Activated CD4-positive, alpha-beta T cell treated with anti-CD3 and anti-CD28 coated beads, Interleukin-2, amount 10 ng/mL, durations not matched to agents 7 days and 5 days (primary cell): ENCODE measurements at regions not wholly inside any gene's neighbourhood (a gene's known extent, or its start where the extent isn't known, plus 50 kb on each side); places are given as distances from the start of the nearest gene placed in this dataset.
"Not testable (repeated sequence)": the region's sequence is repeated elsewhere in the genome, so short reads cannot be mapped to it uniquely, and the experiment has no call there.

ENCODE experiments used
- CTCF ChIA-PET: fragments of 350-600 bp; sonication (Branson Sonifier 250); formaldehyde crosslinking; loops from one replicate; lab custom pipeline; 2021; ENCODE audit warnings: antibody characterized with exemption; lab: Charles Lee
- POLR2A ChIA-PET: fragments of 350-600 bp; sonication (Branson Sonifier 250); formaldehyde crosslinking; loops from one replicate; lab custom pipeline; 2021; ENCODE audit warnings: antibody characterized with exemption; lab: Charles Lee
- DNase-seq: peaks from one replicate; pipeline ENCODE4 v3.0.0-alpha.2; 2020
- H3K27ac Mint-ChIP-seq: one replicate; pipeline ENCODE4 v1.8.0; 2021; ENCODE audit warnings: mild to moderate bottlenecking, moderate library complexity, mixed read lengths
- H3K27me3 Mint-ChIP-seq: one replicate; pipeline ENCODE4 v1.8.0; 2021; ENCODE audit warnings: mixed read lengths
- H3K36me3 Mint-ChIP-seq: one replicate; pipeline ENCODE4 v1.8.0; 2021; ENCODE audit warnings: low read depth, mixed read lengths
- H3K4me1 Mint-ChIP-seq: one replicate; pipeline ENCODE4 v1.8.0; 2021; ENCODE audit warnings: mixed read lengths
- H3K4me3 Mint-ChIP-seq: one replicate; pipeline ENCODE4 v1.8.0; 2021; ENCODE audit warnings: mild to moderate bottlenecking, moderate library complexity, mixed read lengths
- H3K9me3 Mint-ChIP-seq: one replicate; pipeline ENCODE4 v1.8.0; 2021; ENCODE audit warnings: mixed read lengths

- H3K9me3 Mint-ChIP-seq, H3K27ac Mint-ChIP-seq, POLR2A ChIA-PET, H3K27me3 Mint-ChIP-seq, H3K36me3 Mint-ChIP-seq, H3K4me1 Mint-ChIP-seq, DNase-seq, H3K4me3 Mint-ChIP-seq: not testable (repeated sequence)
- CTCF ChIA-PET = interaction anchor here (0.6 kb wide), 1 partner anchor 9 kb away, joined by 3 read pairs; no protein-coding TSS in a partner anchor
Measured at GRCh38 chr5:114844711-114845110, 325.0 kb downstream of the TRIM36 start.

DNA sequence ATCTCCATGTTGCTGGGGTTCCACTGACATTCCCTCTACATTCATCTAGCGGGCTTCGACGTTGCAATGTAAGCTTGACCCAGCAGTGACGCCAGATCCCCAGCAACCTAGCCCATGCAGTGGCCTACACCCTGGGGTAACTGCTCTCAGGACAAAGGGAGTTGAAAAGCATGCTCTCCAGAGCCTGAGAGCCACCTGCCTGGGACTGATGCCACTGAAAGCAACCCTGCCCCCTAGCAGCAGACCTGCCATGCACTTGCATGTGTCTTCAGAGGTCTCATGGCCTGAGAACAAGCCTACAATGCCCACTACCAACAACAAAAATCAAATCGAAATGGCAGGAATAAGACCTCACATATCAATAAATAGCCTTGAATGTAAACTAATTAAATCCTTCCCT lies 330.3 kb downstream of the TRIM36 start:
- Mint-ChIP-seq H3K4me1 (no peaks in the 10 kb centered on the region), H3K27me3 (no peaks in the 10 kb centered on the region), H3K27ac (no peak overlapping the region), H3K4me3 (no peak overlapping the region), H3K9me3 (peaks cover 5% of the 10 kb centered on the region), H3K36me3 (no peaks in the 10 kb centered on the region)
- no peak for DNase-seq
- ChIA-PET CTCF (no interaction called here), POLR2A (no interaction called here)

GRCh38 chr5:114838937-114839336 lies 330.8 kb downstream of the TRIM36 start:
- ChIA-PET POLR2A (no interaction called here), CTCF (no interaction called here)
- H3K27ac Mint-ChIP-seq = no peak overlapping the region
- no peaks in the 10 kb centered on the region for H3K27me3 Mint-ChIP-seq
- no peak for DNase-seq
- H3K4me3 Mint-ChIP-seq = no peak overlapping the region
- no peaks in the 10 kb centered on the region for H3K4me1 Mint-ChIP-seq
- no peaks in the 10 kb centered on the region for H3K36me3 Mint-ChIP-seq
- peaks cover under 1% of the 10 kb centered on the region for H3K9me3 Mint-ChIP-seq

GRCh38 chr5:114830114-114830513 lies 339.6 kb downstream of the TRIM36 start:
- peaks cover 8% of the 10 kb centered on the region for H3K9me3 Mint-ChIP-seq
- ChIA-PET POLR2A (no interaction called here), CTCF (no interaction called here)

DNA sequence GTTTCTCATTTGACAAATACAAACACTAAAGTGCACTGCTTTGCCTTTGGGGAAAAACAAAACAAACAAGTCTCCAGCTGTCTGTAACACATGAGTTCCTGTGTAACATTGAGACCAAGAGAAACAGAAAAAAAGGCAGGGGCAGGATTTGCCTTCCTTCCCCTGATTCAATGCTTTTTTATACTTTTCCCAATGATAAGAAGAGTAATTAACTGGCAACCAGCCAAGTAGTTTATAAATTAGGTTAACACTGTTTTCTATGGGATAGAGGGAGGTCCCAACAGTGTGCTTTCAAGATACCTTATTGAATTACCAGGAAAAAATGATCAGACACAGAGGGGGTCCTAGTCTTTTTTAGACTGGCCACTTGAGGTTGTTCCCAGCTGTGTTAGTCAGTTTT lies 346.8 kb downstream of the TRIM36 start:
- H3K9me3 Mint-ChIP-seq = peaks cover 8% of the 10 kb centered on the region
- no peaks in the 10 kb centered on the region for H3K27me3 Mint-ChIP-seq
- no peaks in the 10 kb centered on the region for H3K4me1 Mint-ChIP-seq
- no peaks in the 10 kb centered on the region for H3K36me3 Mint-ChIP-seq
- no peak overlapping the region for H3K4me3 Mint-ChIP-seq
- no peak overlapping the region for H3K27ac Mint-ChIP-seq
- ChIA-PET POLR2A (interaction anchor here (0.7 kb wide), 1 partner anchor 281 kb away, joined by 6 read pairs; no protein-coding TSS in a partner anchor), CTCF (no interaction called here)
- DNase-seq = no peak

More at GRCh38 chr5:114830114-114830513, 339.6 kb downstream of the TRIM36 start:
- H3K36me3 Mint-ChIP-seq = no peaks in the 10 kb centered on the region
- H3K27me3 Mint-ChIP-seq = no peaks in the 10 kb centered on the region
- no peak for DNase-seq
- no peak overlapping the region for H3K4me3 Mint-ChIP-seq
- H3K27ac Mint-ChIP-seq = no peak overlapping the region
- H3K4me1 Mint-ChIP-seq = no peaks in the 10 kb centered on the region

GRCh38 chr5:114822436-114822835 lies 347.3 kb downstream of the TRIM36 start:
- no peak for DNase-seq
- no peak overlapping the region for H3K27ac Mint-ChIP-seq
- H3K4me1 Mint-ChIP-seq = no peaks in the 10 kb centered on the region
- no peak overlapping the region for H3K4me3 Mint-ChIP-seq
- peaks cover 8% of the 10 kb centered on the region for H3K9me3 Mint-ChIP-seq
- H3K27me3 Mint-ChIP-seq = no peaks in the 10 kb centered on the region
- no peaks in the 10 kb centered on the region for H3K36me3 Mint-ChIP-seq
- ChIA-PET CTCF (no interaction called here), POLR2A (interaction anchor here (0.7 kb wide), 1 partner anchor 281 kb away, joined by 6 read pairs; no protein-coding TSS in a partner anchor)

DNA sequence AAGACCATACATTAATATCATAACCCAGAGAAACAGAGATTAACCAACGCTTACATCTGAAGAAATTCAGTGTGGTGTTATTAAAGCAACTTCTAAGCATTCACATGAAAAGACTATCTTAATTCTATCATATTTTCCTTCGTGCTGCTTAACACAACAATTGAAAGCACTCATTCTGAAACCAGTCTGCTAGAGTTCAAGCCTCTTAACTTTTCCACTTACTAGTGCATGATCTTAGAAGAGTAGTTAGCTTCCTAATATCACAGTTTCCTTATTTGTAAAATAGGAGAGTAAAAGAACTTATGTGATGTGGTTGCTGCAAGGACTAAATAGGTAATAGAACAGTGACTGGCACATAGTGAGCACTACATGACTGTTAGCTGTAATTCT lies 379.3 kb downstream of the TRIM36 start:
- Mint-ChIP-seq H3K4me3 (no peak overlapping the region), H3K27me3 (no peaks in the 10 kb centered on the region), H3K9me3 (no peaks in the 10 kb centered on the region), H3K4me1 (no peaks in the 10 kb centered on the region), H3K36me3 (no peaks in the 10 kb centered on the region), H3K27ac (no peak overlapping the region)
- ChIA-PET CTCF (no interaction called here), POLR2A (no interaction called here)
- no peak for DNase-seq

- H3K4me3 Mint-ChIP-seq = no peak overlapping the region
- H3K27me3 Mint-ChIP-seq = no peaks in the 10 kb centered on the region
Measured at GRCh38 chr5:114789773-114790402, 379.8 kb downstream of the TRIM36 start.

DNA sequence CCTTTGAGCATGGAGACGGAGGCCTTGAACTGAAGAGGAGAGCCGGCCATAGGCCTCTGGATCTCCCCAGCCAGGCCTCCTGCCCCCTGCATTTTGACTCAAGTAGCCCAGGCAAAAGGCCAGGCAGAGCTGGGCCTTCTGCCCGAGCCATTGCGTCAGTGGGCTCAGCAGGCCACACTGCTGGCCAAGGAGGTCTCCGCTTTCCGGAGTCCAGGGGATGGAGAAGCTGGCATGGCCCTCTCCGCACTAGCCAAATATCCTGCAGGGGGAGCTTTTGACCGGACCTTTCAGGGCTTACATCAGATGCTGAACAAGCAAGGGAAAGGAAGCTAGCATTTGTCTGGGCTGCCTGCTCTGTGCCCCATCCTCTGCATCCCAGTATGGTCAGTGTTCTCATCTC lies 386.8 kb downstream of the TRIM36 start:
- H3K36me3 Mint-ChIP-seq = no peaks in the 10 kb centered on the region
- H3K27ac Mint-ChIP-seq = no peak overlapping the region
- H3K4me1 Mint-ChIP-seq = no peaks in the 10 kb centered on the region
- no peak for DNase-seq
- ChIA-PET CTCF (no interaction called here), POLR2A (no interaction called here)
- H3K9me3 Mint-ChIP-seq = no peaks in the 10 kb centered on the region
- H3K4me3 Mint-ChIP-seq = no peak overlapping the region
- H3K27me3 Mint-ChIP-seq = no peaks in the 10 kb centered on the region

More at GRCh38 chr5:114789773-114790402, 379.8 kb downstream of the TRIM36 start:
- no peak overlapping the region for H3K27ac Mint-ChIP-seq
- ChIA-PET POLR2A (no interaction called here), CTCF (no interaction called here)
- H3K36me3 Mint-ChIP-seq = no peaks in the 10 kb centered on the region
- H3K4me1 Mint-ChIP-seq = no peaks in the 10 kb centered on the region
- no peaks in the 10 kb centered on the region for H3K9me3 Mint-ChIP-seq
- DNase-seq = no peak

DNA sequence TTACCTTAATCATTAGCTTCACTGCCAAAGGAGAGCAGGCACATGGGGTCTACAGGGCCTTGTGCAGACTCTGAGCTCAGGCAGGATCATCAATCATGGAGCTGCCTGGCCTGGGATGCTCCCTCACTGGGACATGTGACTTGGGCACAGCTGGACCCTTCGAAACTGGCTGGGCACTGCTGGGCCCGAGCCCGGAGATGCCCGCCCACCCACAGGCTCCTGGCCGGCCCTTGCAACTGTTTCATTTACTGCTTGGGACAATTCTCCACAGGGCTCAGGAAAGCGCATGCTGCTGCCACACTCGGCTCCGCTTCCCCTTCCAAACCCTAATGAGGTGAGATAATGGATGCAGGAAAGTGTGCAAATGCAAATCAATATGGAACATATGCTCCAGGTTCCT lies 387.5 kb downstream of the TRIM36 start:
- Mint-ChIP-seq H3K27ac (no peak overlapping the region), H3K9me3 (no peaks in the 10 kb centered on the region), H3K4me1 (no peaks in the 10 kb centered on the region), H3K36me3 (no peaks in the 10 kb centered on the region), H3K4me3 (no peak overlapping the region), H3K27me3 (no peaks in the 10 kb centered on the region)
- no peak for DNase-seq
- POLR2A ChIA-PET = no interaction called here
- CTCF ChIA-PET = no interaction called here

DNA sequence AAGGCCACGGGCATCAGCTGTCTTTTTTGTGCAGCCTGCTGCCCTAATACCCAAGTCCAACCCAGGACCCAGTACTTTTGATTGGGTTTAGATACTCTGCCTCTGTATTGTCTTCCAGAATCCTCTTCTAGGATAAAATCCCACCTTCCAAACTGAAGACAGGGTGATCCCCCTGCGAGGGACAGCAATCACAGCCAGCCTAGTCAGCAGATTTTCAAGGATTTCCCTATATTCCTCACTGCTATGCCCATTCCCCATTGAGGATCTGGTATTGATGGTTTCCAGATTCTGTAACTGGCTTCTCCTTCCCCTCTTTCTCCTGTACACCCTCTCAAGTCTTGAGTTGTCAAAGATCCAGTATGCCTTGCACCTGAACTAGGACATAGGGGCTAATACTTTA lies 389.4 kb downstream of the TRIM36 start:
- ChIA-PET CTCF (no interaction called here), POLR2A (no interaction called here)
- H3K36me3 Mint-ChIP-seq = no peaks in the 10 kb centered on the region
- H3K27ac Mint-ChIP-seq = no peak overlapping the region
- H3K9me3 Mint-ChIP-seq = no peaks in the 10 kb centered on the region
- DNase-seq = no peak
- no peaks in the 10 kb centered on the region for H3K27me3 Mint-ChIP-seq
- H3K4me1 Mint-ChIP-seq = no peaks in the 10 kb centered on the region
- H3K4me3 Mint-ChIP-seq = no peak overlapping the region

GRCh38 chr5:114744406-114744805 lies 382.5 kb downstream of the KCNN2 start:
- ChIA-PET CTCF (no interaction called here), POLR2A (no interaction called here)
- no peak overlapping the region for H3K27ac Mint-ChIP-seq
- H3K36me3 Mint-ChIP-seq = no peaks in the 10 kb centered on the region
- peaks cover 2% of the 10 kb centered on the region for H3K9me3 Mint-ChIP-seq
- H3K27me3 Mint-ChIP-seq = no peaks in the 10 kb centered on the region
- H3K4me3 Mint-ChIP-seq = no peak overlapping the region
- H3K4me1 Mint-ChIP-seq = no peaks in the 10 kb centered on the region
- no peak for DNase-seq

- Mint-ChIP-seq H3K27ac (no peak overlapping the region), H3K27me3 (no peaks in the 10 kb centered on the region), H3K4me3 (no peak overlapping the region), H3K9me3 (no peaks in the 10 kb centered on the region), H3K36me3 (no peaks in the 10 kb centered on the region), H3K4me1 (no peaks in the 10 kb centered on the region)
- POLR2A ChIA-PET = no interaction called here
- CTCF ChIA-PET = no interaction called here
- no peak for DNase-seq
Measured at GRCh38 chr5:114734238-114734637, 372.4 kb downstream of the KCNN2 start.

GRCh38 chr5:114729986-114730385 lies 368.1 kb downstream of the KCNN2 start:
- POLR2A ChIA-PET = no interaction called here
- DNase-seq = no peak
- Mint-ChIP-seq H3K27ac (no peak overlapping the region), H3K4me1 (no peaks in the 10 kb centered on the region), H3K36me3 (no peaks in the 10 kb centered on the region), H3K4me3 (no peak overlapping the region), H3K27me3 (no peaks in the 10 kb centered on the region), H3K9me3 (no peaks in the 10 kb centered on the region)
- CTCF ChIA-PET = no interaction called here
